MM.1S (cell line): ENCODE measurements at regions not wholly inside any gene's neighbourhood (a gene's known extent, or its start where the extent isn't known, plus 50 kb on each side); places are given as distances from the start of the nearest gene placed in this dataset.

Source experiments
- DNase-seq: peaks from one replicate; pipeline ENCODE4 v3.0.0-alpha.2; 2015
- H2AFZ ChIP-seq: fragments of 300-600 bp; sonication (generic); 2 replicates; pipeline ENCODE4 v1.6.0; 2016; ENCODE audit warnings: antibody characterized with exemption, low read length
- H3F3A ChIP-seq: fragments of 300-600 bp; sonication (generic); 2 replicates; pipeline ENCODE4 v1.6.1; 2016; ENCODE audit warnings: mild to moderate bottlenecking, antibody characterized with exemption, low read length, moderate library complexity, mixed read lengths; ENCODE audit not compliant: insufficient read depth
- H3K27ac ChIP-seq: fragments of 300-600 bp; sonication (generic); 2 replicates; pipeline ENCODE4 v1.5.1; 2016; ENCODE audit warnings: mild to moderate bottlenecking, low read length
- H3K27me3 ChIP-seq: fragments of 300-600 bp; sonication (generic); replicated peaks from 2 replicates; pipeline ENCODE4 v1.6.0; 2016; ENCODE audit warnings: low read length; ENCODE audit not compliant: insufficient read depth
- H3K36me3 ChIP-seq: fragments of 300-600 bp; sonication (generic); replicated peaks from 2 replicates; pipeline ENCODE4 v1.6.1; 2016; ENCODE audit warnings: mild to moderate bottlenecking, low read length, mixed read lengths; ENCODE audit not compliant: insufficient read depth
- H3K4me1 ChIP-seq: fragments of 300-600 bp; sonication (generic); 2 replicates; pipeline ENCODE4 v1.6.1; 2016; ENCODE audit warnings: low read length, mixed read lengths
- H3K4me2 ChIP-seq: fragments of 300-600 bp; sonication (generic); 2 replicates; pipeline ENCODE4 v1.6.0; 2016; ENCODE audit warnings: low read depth, low read length
- H3K4me3 ChIP-seq: fragments of 300-600 bp; sonication (generic); 2 replicates; pipeline ENCODE4 v1.5.1; 2016; ENCODE audit warnings: low read length, mixed read lengths
- H3K79me2 ChIP-seq: fragments of 300-600 bp; sonication (generic); 2 replicates; pipeline ENCODE4 v1.6.1; 2016; ENCODE audit warnings: mixed run types, low read length, mixed read lengths
- H3K9ac ChIP-seq: fragments of 300-600 bp; sonication (generic); 2 replicates; pipeline ENCODE4 v1.6.1; 2016; ENCODE audit warnings: low read length, mixed read lengths
- H3K9me2 ChIP-seq: fragments of 300-600 bp; sonication (generic); replicated peaks from 2 replicates; pipeline ENCODE4 v1.6.1; 2016; ENCODE audit warnings: mild to moderate bottlenecking, low read length, mixed read lengths; ENCODE audit not compliant: insufficient read depth
- H3K9me3 ChIP-seq: fragments of 300-600 bp; sonication (generic); replicated peaks from 2 replicates; pipeline ENCODE4 v1.6.1; 2016; ENCODE audit warnings: mild to moderate bottlenecking, low read length, mixed read lengths; ENCODE audit not compliant: insufficient read depth
- H4K20me1 ChIP-seq: fragments of 300-600 bp; sonication (generic); 2 replicates; pipeline ENCODE4 v1.6.1; 2016; ENCODE audit warnings: mild to moderate bottlenecking, low read length, moderate library complexity, mixed read lengths; ENCODE audit not compliant: insufficient read depth
- EZH2 ChIP-seq: fragments of 300-600 bp; sonication (generic); optimal IDR thresholded peaks from 2 replicates; pipeline ENCODE3; 2017; ENCODE audit warnings: low read depth, mild to moderate bottlenecking, antibody characterized with exemption, low read length, mixed read lengths
- EZH2phosphoT487 ChIP-seq: fragments of 300-600 bp; sonication (generic); IDR thresholded peaks from 2 replicates; pipeline ENCODE4 v1.6.1; 2018; ENCODE audit warnings: antibody characterized with exemption, low read length
- TF ChIP-seq, protein P1 (sequence below): fragments of 300-600 bp; sonication (generic); IDR thresholded peaks from 2 replicates; pipeline ENCODE4 v1.5.1; 2016; ENCODE audit warnings: antibody characterized with exemption, low read length, mixed read lengths

GRCh38 chr19:27780367-27781075 is 1432.4 kb downstream of the UQCRFS1 start:
- H3K36me3 ChIP-seq = no peaks in the 10 kb centered on the region
- H4K20me1 ChIP-seq = no peaks in the 10 kb centered on the region
- no peaks in the 10 kb centered on the region for H3K79me2 ChIP-seq
- TF ChIP-seq, protein P1, sequence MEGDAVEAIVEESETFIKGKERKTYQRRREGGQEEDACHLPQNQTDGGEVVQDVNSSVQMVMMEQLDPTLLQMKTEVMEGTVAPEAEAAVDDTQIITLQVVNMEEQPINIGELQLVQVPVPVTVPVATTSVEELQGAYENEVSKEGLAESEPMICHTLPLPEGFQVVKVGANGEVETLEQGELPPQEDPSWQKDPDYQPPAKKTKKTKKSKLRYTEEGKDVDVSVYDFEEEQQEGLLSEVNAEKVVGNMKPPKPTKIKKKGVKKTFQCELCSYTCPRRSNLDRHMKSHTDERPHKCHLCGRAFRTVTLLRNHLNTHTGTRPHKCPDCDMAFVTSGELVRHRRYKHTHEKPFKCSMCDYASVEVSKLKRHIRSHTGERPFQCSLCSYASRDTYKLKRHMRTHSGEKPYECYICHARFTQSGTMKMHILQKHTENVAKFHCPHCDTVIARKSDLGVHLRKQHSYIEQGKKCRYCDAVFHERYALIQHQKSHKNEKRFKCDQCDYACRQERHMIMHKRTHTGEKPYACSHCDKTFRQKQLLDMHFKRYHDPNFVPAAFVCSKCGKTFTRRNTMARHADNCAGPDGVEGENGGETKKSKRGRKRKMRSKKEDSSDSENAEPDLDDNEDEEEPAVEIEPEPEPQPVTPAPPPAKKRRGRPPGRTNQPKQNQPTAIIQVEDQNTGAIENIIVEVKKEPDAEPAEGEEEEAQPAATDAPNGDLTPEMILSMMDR = no peak
- TF ChIP-seq EZH2phosphoT487 = no peak
- no peak for TF ChIP-seq EZH2
- H3K4me1 ChIP-seq = no peaks in the 10 kb centered on the region
- H3K27ac ChIP-seq = no peak overlapping the region
- H3K9me3 ChIP-seq = no peaks in the 10 kb centered on the region
- no peak overlapping the region for H2AFZ ChIP-seq
- no peaks in the 10 kb centered on the region for H3K9me2 ChIP-seq
- H3K4me2 ChIP-seq = no peak overlapping the region
- H3K4me3 ChIP-seq = no peak overlapping the region
- H3K27me3 ChIP-seq = no peaks in the 10 kb centered on the region
- H3F3A ChIP-seq = no peaks in the 10 kb centered on the region
- no peak for DNase-seq
- no peak overlapping the region for H3K9ac ChIP-seq

- no peaks in the 10 kb centered on the region for H3K4me1 ChIP-seq
- no peaks in the 10 kb centered on the region for H3K79me2 ChIP-seq
- no peak overlapping the region for H3K4me2 ChIP-seq
- no peak overlapping the region for H3K4me3 ChIP-seq
- TF ChIP-seq EZH2phosphoT487 = no peak
- no peak for TF ChIP-seq EZH2
- TF ChIP-seq, protein P1 = no peak
- no peaks in the 10 kb centered on the region for H3K27me3 ChIP-seq
- H4K20me1 ChIP-seq = no peaks in the 10 kb centered on the region
- H3K36me3 ChIP-seq = no peaks in the 10 kb centered on the region
- DNase-seq = no peak
- no peaks in the 10 kb centered on the region for H3K9me2 ChIP-seq
- no peak overlapping the region for H2AFZ ChIP-seq
- no peaks in the 10 kb centered on the region for H3F3A ChIP-seq
- H3K9ac ChIP-seq = no peak overlapping the region
- H3K27ac ChIP-seq = no peak overlapping the region
- no peaks in the 10 kb centered on the region for H3K9me3 ChIP-seq
Observed at GRCh38 chr19:27779954-27780353, 1433.0 kb downstream of the UQCRFS1 start.

DNA sequence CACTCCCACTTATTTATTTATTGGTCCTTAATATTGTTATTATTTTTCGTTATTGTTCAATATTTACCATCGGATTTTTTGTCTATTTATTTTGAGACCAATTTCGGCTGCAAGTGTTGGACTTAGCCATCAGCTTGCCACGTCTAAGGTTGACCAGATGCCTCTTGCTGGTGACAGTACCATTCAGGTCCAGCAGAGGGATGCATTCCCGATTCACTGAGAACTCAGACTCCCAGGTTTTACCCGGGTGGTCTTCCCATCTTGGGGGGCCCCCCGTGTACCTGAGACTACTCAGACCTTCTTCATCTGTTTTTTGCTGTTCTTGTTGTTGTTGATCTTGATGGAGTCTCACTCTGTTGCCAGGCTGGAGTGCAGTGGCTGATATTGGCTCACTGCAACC is 1435.2 kb downstream of the UQCRFS1 start:
- Histone ChIP-seq H3K27ac (no peak overlapping the region), H3K4me3 (no peak overlapping the region), H3K36me3 (no peaks in the 10 kb centered on the region), H3K9me2 (no peaks in the 10 kb centered on the region), H3K9ac (no peak overlapping the region), H3K9me3 (no peaks in the 10 kb centered on the region), H3K79me2 (no peaks in the 10 kb centered on the region), H3K27me3 (no peaks in the 10 kb centered on the region), H3K4me2 (no peak overlapping the region), H2AFZ (no peak overlapping the region), H3F3A (no peaks in the 10 kb centered on the region), H4K20me1 (no peaks in the 10 kb centered on the region), H3K4me1 (no peaks in the 10 kb centered on the region)
- no peak for DNase-seq
- TF ChIP-seq EZH2 (no peak), EZH2phosphoT487 (no peak)
- TF ChIP-seq, protein P1 = no peak; the same call in 1 of the 2 replicates
